GM19438 (cell line): ENCODE measurements at regions not wholly inside any gene's neighbourhood (a gene's known extent, or its start where the extent isn't known, plus 50 kb on each side); places are given as distances from the start of the nearest gene placed in this dataset.

Source experiments
- ATAC-seq: cut with Tn5 transposase; IDR thresholded peaks from one replicate; pipeline ENCODE4 v1.9.1; 2021; ENCODE audit warnings: low read depth; ENCODE audit not compliant: unreplicated experiment

GRCh38 chr1:87707411-87707810, 378.7 kb downstream of the LMO4 start:
- no peak for ATAC-seq

GRCh38 chr1:87712261-87713010, 383.8 kb downstream of the LMO4 start:
- no peak for ATAC-seq

- no peak for ATAC-seq
These were observed 385.6 kb downstream of the LMO4 start for GRCh38 chr1:87714278-87714677.

- ATAC-seq, result no peak
These were observed 386.4 kb downstream of the LMO4 start for GRCh38 chr1:87715052-87715451.

DNA sequence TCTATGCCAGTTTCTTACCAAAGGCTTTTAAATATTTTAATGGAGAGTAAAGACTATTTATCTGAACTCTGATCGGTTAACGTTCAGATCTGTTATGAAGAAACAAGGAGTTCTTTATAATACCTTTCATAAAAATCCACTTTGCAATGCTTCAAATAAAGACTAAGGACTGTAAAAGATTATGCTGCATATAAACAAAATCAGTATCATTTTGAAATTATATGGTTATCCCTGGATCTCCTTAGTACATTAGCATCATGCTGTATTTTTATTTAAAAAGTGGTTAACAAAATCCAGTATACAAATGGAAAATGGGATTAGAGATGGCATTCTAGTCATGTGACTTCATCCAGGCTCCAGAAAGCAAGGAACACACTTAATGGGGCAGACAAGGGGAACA, 386.8 kb downstream of the LMO4 start:
- ATAC-seq, result no peak

GRCh38 chr1:87717157-87717670, 388.5 kb downstream of the LMO4 start:
- no peak for ATAC-seq

- no peak for ATAC-seq
These were observed 389.7 kb downstream of the LMO4 start for GRCh38 chr1:87718241-87718950.

- no peak for ATAC-seq
These were observed 391.0 kb downstream of the LMO4 start for GRCh38 chr1:87719658-87720057.

DNA sequence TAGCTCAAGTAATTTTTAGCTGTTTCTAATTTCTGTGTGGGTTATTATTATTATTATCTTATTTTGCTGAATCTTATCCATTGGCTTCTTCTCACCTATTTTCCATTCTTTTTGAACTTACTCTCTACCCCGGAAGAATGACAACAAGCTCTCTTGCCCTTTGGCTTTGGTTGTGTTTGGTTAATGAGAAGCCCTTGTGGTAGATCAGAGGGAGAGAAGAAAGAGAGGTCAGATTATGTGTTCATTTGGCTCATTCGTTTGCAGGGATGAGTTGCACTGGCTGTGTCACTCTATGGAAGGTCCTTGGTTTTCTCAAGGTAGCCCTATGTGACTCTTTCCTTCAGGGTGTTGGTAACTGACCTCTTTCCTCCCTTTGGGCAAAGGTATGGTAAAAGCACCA, 391.9 kb downstream of the LMO4 start:
- no peak for ATAC-seq

GRCh38 chr1:87723193-87723592, 394.5 kb downstream of the LMO4 start:
- no peak for ATAC-seq

- no peak for ATAC-seq
These were observed 399.5 kb downstream of the LMO4 start for GRCh38 chr1:87728169-87728568.

- no peak for ATAC-seq
These were observed 401.9 kb downstream of the LMO4 start for GRCh38 chr1:87730274-87731216.

DNA sequence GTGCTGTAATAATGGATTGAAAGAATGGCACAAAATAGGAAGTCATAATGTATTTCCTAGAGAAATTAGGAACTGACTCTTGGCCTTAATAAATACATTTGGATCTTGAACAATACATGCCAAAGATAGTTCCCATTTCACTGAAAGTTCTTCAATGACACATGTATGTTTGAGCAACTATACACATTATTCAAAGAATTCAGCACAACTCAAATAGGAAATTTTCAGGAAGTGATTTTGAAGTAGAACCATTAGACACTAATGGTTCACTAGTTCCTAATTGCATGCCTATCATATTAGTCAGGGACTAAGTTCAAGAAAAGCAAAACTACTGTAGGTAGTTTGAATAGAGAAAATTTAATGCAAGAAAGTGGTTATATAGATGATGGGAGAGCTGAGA, 404.7 kb downstream of the LMO4 start:
- ATAC-seq, result no peak

DNA sequence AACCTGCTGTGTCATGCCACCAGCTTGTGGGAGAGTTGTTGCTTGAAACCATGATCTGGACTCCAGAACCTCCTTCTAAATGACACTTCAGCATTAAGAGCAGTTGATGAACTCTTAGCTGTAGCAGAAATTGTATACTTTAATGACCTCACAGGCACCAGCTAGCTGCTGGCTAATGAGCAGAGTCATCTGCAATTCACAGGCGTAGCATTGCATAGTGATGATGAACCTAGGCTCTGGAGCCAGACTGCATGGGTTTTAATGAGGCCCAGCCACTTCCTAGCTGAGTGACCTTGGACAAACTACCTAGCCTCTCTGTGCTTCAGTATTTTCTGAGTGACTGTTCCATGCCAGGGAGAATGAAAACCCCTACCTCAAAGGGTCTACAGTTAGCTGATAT, 407.1 kb downstream of the LMO4 start:
- ATAC-seq, result no peak

GRCh38 chr1:87739141-87739540, 410.5 kb downstream of the LMO4 start:
- no peak for ATAC-seq

- ATAC-seq, result no peak
These were observed 411.0 kb downstream of the LMO4 start for GRCh38 chr1:87739704-87740103.

- ATAC-seq, result no peak
These were observed 414.6 kb downstream of the LMO4 start for GRCh38 chr1:87743256-87743655.

- ATAC-seq, result no peak
These were observed 415.4 kb downstream of the LMO4 start for GRCh38 chr1:87744056-87744455.

DNA sequence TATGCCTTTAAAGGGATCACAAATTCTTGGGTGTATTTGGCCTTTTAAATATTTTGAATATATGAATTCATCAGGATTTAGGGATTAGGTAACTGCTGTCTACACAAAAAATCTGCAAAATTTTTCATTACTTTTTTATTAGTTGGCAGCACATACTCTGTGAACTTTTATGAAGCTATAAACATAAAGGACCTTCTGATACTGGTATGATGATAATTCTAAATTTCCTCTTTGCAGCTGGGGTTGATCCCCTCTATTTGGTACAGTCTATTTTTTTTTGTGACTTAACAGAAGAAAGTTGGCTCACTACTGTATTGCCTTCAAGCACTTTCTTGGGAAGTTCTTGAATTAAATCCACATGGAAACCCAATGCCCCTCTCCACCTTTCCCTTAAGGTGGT, 416.1 kb downstream of the LMO4 start:
- no peak for ATAC-seq

- ATAC-seq, result no peak
These were observed 424.7 kb downstream of the LMO4 start for GRCh38 chr1:87753366-87753765.

DNA sequence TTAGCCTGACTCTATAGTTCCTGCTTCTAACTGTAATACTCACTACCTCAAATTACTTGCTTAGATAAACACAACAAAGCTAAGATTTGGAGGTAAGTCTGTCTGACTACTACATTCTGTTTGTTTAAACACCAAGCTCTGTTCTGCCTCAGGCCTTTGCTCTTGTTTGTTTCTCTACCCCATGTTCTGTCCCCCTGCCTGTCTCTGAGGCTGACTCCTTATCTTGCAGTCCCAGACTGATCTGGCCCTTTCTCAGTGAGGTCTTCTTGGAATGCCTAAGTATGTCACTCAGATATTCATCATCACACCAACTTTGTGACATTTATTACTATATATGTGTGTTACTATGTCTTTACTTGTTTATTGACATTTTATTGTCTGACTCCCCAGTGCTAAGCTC, 425.5 kb downstream of the LMO4 start:
- ATAC-seq, result no peak
